ENCODE measurements at regions not wholly inside any gene's neighbourhood (a gene's known extent, or its start where the extent isn't known, plus 50 kb on each side); places are given as distances from the start of the nearest gene placed in this dataset.

- H3K4me3 ChIP-seq (ENCODE audit: low read length): no peak overlapping the region
- H2AFZ ChIP-seq (ENCODE audit: low read depth, low read length): no peak overlapping the region
- no peak overlapping the region for H3K4me2 ChIP-seq (ENCODE audit: low read length)
- TF ChIP-seq, protein P1, sequence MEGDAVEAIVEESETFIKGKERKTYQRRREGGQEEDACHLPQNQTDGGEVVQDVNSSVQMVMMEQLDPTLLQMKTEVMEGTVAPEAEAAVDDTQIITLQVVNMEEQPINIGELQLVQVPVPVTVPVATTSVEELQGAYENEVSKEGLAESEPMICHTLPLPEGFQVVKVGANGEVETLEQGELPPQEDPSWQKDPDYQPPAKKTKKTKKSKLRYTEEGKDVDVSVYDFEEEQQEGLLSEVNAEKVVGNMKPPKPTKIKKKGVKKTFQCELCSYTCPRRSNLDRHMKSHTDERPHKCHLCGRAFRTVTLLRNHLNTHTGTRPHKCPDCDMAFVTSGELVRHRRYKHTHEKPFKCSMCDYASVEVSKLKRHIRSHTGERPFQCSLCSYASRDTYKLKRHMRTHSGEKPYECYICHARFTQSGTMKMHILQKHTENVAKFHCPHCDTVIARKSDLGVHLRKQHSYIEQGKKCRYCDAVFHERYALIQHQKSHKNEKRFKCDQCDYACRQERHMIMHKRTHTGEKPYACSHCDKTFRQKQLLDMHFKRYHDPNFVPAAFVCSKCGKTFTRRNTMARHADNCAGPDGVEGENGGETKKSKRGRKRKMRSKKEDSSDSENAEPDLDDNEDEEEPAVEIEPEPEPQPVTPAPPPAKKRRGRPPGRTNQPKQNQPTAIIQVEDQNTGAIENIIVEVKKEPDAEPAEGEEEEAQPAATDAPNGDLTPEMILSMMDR (IDR thresholded peaks at IDR 0.05; ENCODE audit: low read depth, low read length): no peak
- TF ChIP-seq EZH2phosphoT487 (IDR thresholded peaks at IDR 0.05; ENCODE audit: low read depth): no peak
- no peaks in the 10 kb centered on the region for H4K20me1 ChIP-seq (ENCODE audit: insufficient read depth, low read length)
- no peak overlapping the region for H3K27ac ChIP-seq (ENCODE audit: low read length)
- H3K79me2 ChIP-seq (ENCODE audit: low read length): no peaks in the 10 kb centered on the region
- no peaks in the 10 kb centered on the region for H3K27me3 ChIP-seq (ENCODE audit: low read depth, low read length)
- H3K36me3 ChIP-seq (replicated peaks; ENCODE audit: low read depth, low read length): no peaks in the 10 kb centered on the region
- no peaks in the 10 kb centered on the region for H3K9me3 ChIP-seq (ENCODE audit: insufficient read depth, low read length)
- H3K9ac ChIP-seq (ENCODE audit: low read length): no peak overlapping the region
- H3K4me1 ChIP-seq (ENCODE audit: low read length): no peaks in the 10 kb centered on the region
Observed at GRCh38 chr9:86807367-86807976, 139.8 kb downstream of the GAS1 start.

DNA sequence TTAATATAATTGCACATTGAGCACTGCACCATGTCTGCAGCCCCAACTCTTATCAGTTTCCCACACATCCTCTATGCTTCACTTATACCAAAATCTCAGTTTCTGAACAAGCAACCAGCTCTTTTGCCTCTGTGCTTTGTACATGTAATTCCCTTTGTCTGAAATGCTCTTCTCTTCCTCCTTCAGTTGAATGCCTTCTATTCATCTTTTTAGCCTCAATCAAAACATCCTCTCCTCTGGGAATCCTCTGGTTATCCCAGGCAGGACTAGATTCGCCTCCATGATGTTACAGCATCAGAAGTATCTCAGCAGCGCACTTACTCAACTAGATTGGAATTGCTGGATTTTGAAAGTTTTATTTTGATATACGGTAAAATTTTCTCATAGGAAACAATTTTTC, 143.3 kb downstream of the GAS1 start:
- Histone ChIP-seq H3K27ac (ENCODE audit: low read length) (no peak overlapping the region), H3K36me3 (replicated peaks; ENCODE audit: low read depth, low read length) (no peaks in the 10 kb centered on the region), H3K4me2 (ENCODE audit: low read length) (no peak overlapping the region), H3K27me3 (ENCODE audit: low read depth, low read length) (no peaks in the 10 kb centered on the region), H3K9ac (ENCODE audit: low read length) (no peak overlapping the region), H4K20me1 (ENCODE audit: insufficient read depth, low read length) (no peaks in the 10 kb centered on the region), H3K79me2 (ENCODE audit: low read length) (no peaks in the 10 kb centered on the region), H3K9me3 (ENCODE audit: insufficient read depth, low read length) (no peaks in the 10 kb centered on the region), H3K4me1 (ENCODE audit: low read length) (no peaks in the 10 kb centered on the region), H2AFZ (ENCODE audit: low read depth, low read length) (no peak overlapping the region), H3K4me3 (ENCODE audit: low read length) (no peak overlapping the region)
- TF ChIP-seq EZH2phosphoT487 (IDR thresholded peaks at IDR 0.05; ENCODE audit: low read depth): no peak
- TF ChIP-seq, protein P1 (IDR thresholded peaks at IDR 0.05; ENCODE audit: low read depth, low read length): no peak

DNA sequence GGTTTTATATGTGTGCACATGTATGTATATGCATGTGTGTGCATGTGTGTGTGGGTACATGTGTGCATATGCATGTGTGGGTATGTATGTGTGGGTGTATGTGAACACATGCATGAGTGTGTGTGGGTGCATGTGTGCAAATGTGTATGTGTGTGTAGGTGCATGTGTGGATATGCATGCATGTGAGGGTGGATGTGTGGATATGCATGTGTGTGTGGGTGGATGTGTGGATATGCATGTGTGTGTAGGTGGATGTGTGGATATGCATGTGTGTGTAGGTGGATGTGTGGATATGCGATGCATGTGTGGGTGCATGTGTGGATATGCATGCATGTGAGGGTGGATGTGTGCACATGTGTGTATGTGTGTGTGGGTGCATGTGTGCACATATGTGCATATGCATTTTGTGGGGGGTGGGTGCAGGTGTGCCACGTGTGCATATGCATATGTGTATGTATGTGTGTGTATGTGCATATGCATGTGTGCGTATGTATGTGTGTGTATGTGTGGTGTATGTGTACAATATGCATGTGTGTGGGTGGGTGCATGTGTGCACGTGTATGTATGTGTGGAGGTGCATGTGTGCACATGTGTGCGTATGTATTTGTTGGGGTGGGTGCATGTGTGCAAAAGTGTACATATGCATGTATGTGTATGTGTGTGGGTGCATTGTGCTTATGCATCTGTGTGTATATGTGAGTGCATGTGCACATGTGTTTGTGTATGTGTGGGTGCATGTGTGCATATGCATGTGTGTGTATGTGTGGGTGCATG, 144.2 kb downstream of the GAS1 start:
- H3K9me3 ChIP-seq (ENCODE audit: insufficient read depth, low read length): no peaks in the 10 kb centered on the region
- no peaks in the 10 kb centered on the region for H3K4me1 ChIP-seq (ENCODE audit: low read length)
- H3K9ac ChIP-seq (ENCODE audit: low read length): no peak overlapping the region
- H3K27me3 ChIP-seq (ENCODE audit: low read depth, low read length): no peaks in the 10 kb centered on the region
- H3K4me2 ChIP-seq (ENCODE audit: low read length): no peak overlapping the region
- H3K79me2 ChIP-seq (ENCODE audit: low read length): no peaks in the 10 kb centered on the region
- H4K20me1 ChIP-seq (ENCODE audit: insufficient read depth, low read length): no peaks in the 10 kb centered on the region
- no peak overlapping the region for H3K4me3 ChIP-seq (ENCODE audit: low read length)
- no peaks in the 10 kb centered on the region for H3K36me3 ChIP-seq (replicated peaks; ENCODE audit: low read depth, low read length)
- no peak overlapping the region for H2AFZ ChIP-seq (ENCODE audit: low read depth, low read length)
- no peak for TF ChIP-seq EZH2phosphoT487 (IDR thresholded peaks at IDR 0.05; ENCODE audit: low read depth)
- TF ChIP-seq, protein P1 (IDR thresholded peaks at IDR 0.05; ENCODE audit: low read depth, low read length): no peak
- no peak overlapping the region for H3K27ac ChIP-seq (ENCODE audit: low read length)

DNA sequence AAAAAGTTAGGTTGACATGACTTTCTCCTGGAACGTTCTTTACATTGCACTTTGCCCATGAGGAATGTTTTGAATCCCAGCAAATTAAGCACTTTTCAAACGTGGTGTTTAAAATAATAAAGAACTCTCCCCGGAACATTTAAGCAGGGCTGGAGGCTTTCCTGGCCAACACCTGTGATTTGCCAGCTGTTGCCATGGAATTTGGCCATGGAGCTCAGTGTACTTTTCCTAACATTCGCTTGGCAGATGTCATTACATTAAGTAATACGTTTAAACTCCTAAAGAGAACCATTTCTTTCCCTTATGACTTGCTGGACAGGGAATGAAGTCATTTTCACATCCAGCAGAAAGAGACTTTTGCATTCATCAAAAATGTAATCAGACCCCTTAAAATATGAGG, 146.1 kb downstream of the GAS1 start:
- no peak overlapping the region for H3K4me2 ChIP-seq (ENCODE audit: low read length)
- H3K27me3 ChIP-seq (ENCODE audit: low read depth, low read length): no peaks in the 10 kb centered on the region

More for the DNA sequence above, 146.1 kb downstream of the GAS1 start:
- Histone ChIP-seq H2AFZ (ENCODE audit: low read depth, low read length) (no peak overlapping the region), H3K27ac (ENCODE audit: low read length) (no peak overlapping the region), H3K4me3 (ENCODE audit: low read length) (no peak overlapping the region), H4K20me1 (ENCODE audit: insufficient read depth, low read length) (no peaks in the 10 kb centered on the region), H3K36me3 (replicated peaks; ENCODE audit: low read depth, low read length) (no peaks in the 10 kb centered on the region), H3K9me3 (ENCODE audit: insufficient read depth, low read length) (no peaks in the 10 kb centered on the region), H3K4me1 (ENCODE audit: low read length) (no peaks in the 10 kb centered on the region), H3K9ac (ENCODE audit: low read length) (no peak overlapping the region), H3K79me2 (ENCODE audit: low read length) (no peaks in the 10 kb centered on the region)
- TF ChIP-seq, protein P1 (IDR thresholded peaks at IDR 0.05; ENCODE audit: low read depth, low read length): no peak
- no peak for TF ChIP-seq EZH2phosphoT487 (IDR thresholded peaks at IDR 0.05; ENCODE audit: low read depth)
